ENCODE measurements at regions not wholly inside any gene's neighbourhood (a gene's known extent, or its start where the extent isn't known, plus 50 kb on each side); places are given as distances from the start of the nearest gene placed in this dataset.

GRCh38 chr2:45279356-45279755 is 270.1 kb upstream of the SIX2 start:
- Histone ChIP-seq H3K27me3 (ENCODE audit: insufficient read depth, low read length) (no peaks in the 10 kb centered on the region), H3K4me3 (ENCODE audit: low read length in 2 of 2) (no peak overlapping the region), H3K36me3 (ENCODE audit: insufficient read depth, low read length) (no peaks in the 10 kb centered on the region), H3K9me3 (ENCODE audit: control insufficient read depth in 1 of 2, low read length in 2 of 2) (no peaks in the 10 kb centered on the region), H3K27ac (ENCODE audit: low read depth, low read length) (no peak overlapping the region), H3K4me1 (ENCODE audit: insufficient read depth, low read length) (no peaks in the 10 kb centered on the region)
- H3K27me3 Mint-ChIP-seq = peaks cover 2 to 9% of the 10 kb centered on the region in 2 donors
- CTCF ChIA-PET (ENCODE audit: partially characterized antibody) = no interaction called here
- no peak overlapping the region for H3K4me3 Mint-ChIP-seq
- peaks cover 0 to 2% (median 0%) of the 10 kb centered on the region in 8 donors for H3K9me3 Mint-ChIP-seq
- H3K4me1 Mint-ChIP-seq = no peaks in the 10 kb centered on the region
- no peak for DNase-seq
- no peaks in the 10 kb centered on the region for H3K36me3 Mint-ChIP-seq
- intact Hi-C loops (cut with micrococcal nuclease) = no loop called here
- POLR2A ChIA-PET (ENCODE audit: partially characterized antibody) = no interaction called here
- H3K27ac Mint-ChIP-seq = no peak overlapping the region

GRCh38 chr2:45278365-45279078 is 269.3 kb upstream of the SIX2 start:
- no peaks in the 10 kb centered on the region for H3K27me3 ChIP-seq (ENCODE audit: insufficient read depth, low read length)
- Mint-ChIP-seq H3K27me3 (peaks cover 2 to 9% of the 10 kb centered on the region in 2 donors), H3K4me1 (no peaks in the 10 kb centered on the region), H3K9me3 (peaks cover 0 to 2% (median 0%) of the 10 kb centered on the region in 8 donors), H3K36me3 (no peaks in the 10 kb centered on the region), H3K4me3 (no peak overlapping the region), H3K27ac (no peak overlapping the region)
- H3K4me1 ChIP-seq (ENCODE audit: insufficient read depth, low read length) = no peaks in the 10 kb centered on the region
- intact Hi-C loops (cut with micrococcal nuclease) = no loop called here
- no peak for DNase-seq
- no peak overlapping the region for H3K27ac ChIP-seq (ENCODE audit: low read depth, low read length)
- H3K9me3 ChIP-seq (ENCODE audit: control insufficient read depth in 1 of 2, low read length in 2 of 2) = no peaks in the 10 kb centered on the region
- CTCF ChIA-PET (ENCODE audit: partially characterized antibody) = interaction anchor here (0.9 kb wide), 1 partner anchor 8 kb away, joined by 3 read pairs; no protein-coding TSS in a partner anchor
- no peaks in the 10 kb centered on the region for H3K36me3 ChIP-seq (ENCODE audit: insufficient read depth, low read length)
- POLR2A ChIA-PET (ENCODE audit: partially characterized antibody) = no interaction called here
- no peak overlapping the region for H3K4me3 ChIP-seq (ENCODE audit: low read length in 2 of 2)

GRCh38 chr2:45276914-45277313 is 267.7 kb upstream of the SIX2 start:
- no peak overlapping the region for H3K27ac Mint-ChIP-seq
- no peaks in the 10 kb centered on the region for H3K4me1 ChIP-seq (ENCODE audit: insufficient read depth, low read length)
- CTCF ChIA-PET (ENCODE audit: partially characterized antibody) = interaction anchor here (1.5 kb wide), 1 partner anchor 13 kb away, joined by 3 read pairs; no protein-coding TSS in a partner anchor
- no peak overlapping the region for H3K4me3 Mint-ChIP-seq
- H3K4me1 Mint-ChIP-seq = no peaks in the 10 kb centered on the region
- intact Hi-C loops (cut with micrococcal nuclease) = no loop called here
- no peak overlapping the region for H3K4me3 ChIP-seq (ENCODE audit: low read length in 2 of 2)
- peaks cover 2 to 10% of the 10 kb centered on the region in 2 donors for H3K27me3 Mint-ChIP-seq
- H3K9me3 Mint-ChIP-seq = peaks cover 0 to 2% (median 0%) of the 10 kb centered on the region in 8 donors
- H3K27ac ChIP-seq (ENCODE audit: low read depth, low read length) = no peak overlapping the region
- no peaks in the 10 kb centered on the region for H3K27me3 ChIP-seq (ENCODE audit: insufficient read depth, low read length)
- DNase-seq = no peak
- POLR2A ChIA-PET (ENCODE audit: partially characterized antibody) = no interaction called here
- no peaks in the 10 kb centered on the region for H3K36me3 Mint-ChIP-seq
- H3K9me3 ChIP-seq (ENCODE audit: control insufficient read depth in 1 of 2, low read length in 2 of 2) = no peaks in the 10 kb centered on the region
- no peaks in the 10 kb centered on the region for H3K36me3 ChIP-seq (ENCODE audit: insufficient read depth, low read length)

GRCh38 chr2:45275806-45276205 is 266.6 kb upstream of the SIX2 start:
- no peak overlapping the region for H3K27ac Mint-ChIP-seq
- H3K27me3 Mint-ChIP-seq = peaks cover 0 to 11% of the 10 kb centered on the region in 2 donors
- intact Hi-C loops (cut with micrococcal nuclease) = no loop called here

GRCh38 chr2:45275242-45275805 is 266.1 kb upstream of the SIX2 start:
- intact Hi-C loops (cut with micrococcal nuclease) = no loop called here
- Histone ChIP-seq H3K4me3 (ENCODE audit: low read length in 2 of 2) (no peak overlapping the region), H3K27ac (ENCODE audit: low read depth, low read length) (no peak overlapping the region), H3K9me3 (ENCODE audit: control insufficient read depth in 1 of 2, low read length in 2 of 2) (no peaks in the 10 kb centered on the region), H3K36me3 (ENCODE audit: insufficient read depth, low read length) (no peaks in the 10 kb centered on the region), H3K4me1 (ENCODE audit: insufficient read depth, low read length) (no peaks in the 10 kb centered on the region), H3K27me3 (ENCODE audit: insufficient read depth, low read length) (no peaks in the 10 kb centered on the region)
- ChIA-PET POLR2A (ENCODE audit: partially characterized antibody) (no interaction called here), CTCF (ENCODE audit: partially characterized antibody) (no interaction called here)
- no peaks in the 10 kb centered on the region for H3K36me3 Mint-ChIP-seq
- no peak overlapping the region for H3K4me3 Mint-ChIP-seq
- H3K4me1 Mint-ChIP-seq = no peaks in the 10 kb centered on the region
- peaks cover 0 to 2% (median 0%) of the 10 kb centered on the region in 8 donors for H3K9me3 Mint-ChIP-seq
- H3K27me3 Mint-ChIP-seq = peaks cover 0 to 10% of the 10 kb centered on the region in 2 donors
- no peak for DNase-seq
- no peak overlapping the region for H3K27ac Mint-ChIP-seq

More at GRCh38 chr2:45275806-45276205, 266.6 kb upstream of the SIX2 start:
- no peaks in the 10 kb centered on the region for H3K36me3 Mint-ChIP-seq
- Histone ChIP-seq H3K9me3 (ENCODE audit: control insufficient read depth in 1 of 2, low read length in 2 of 2) (no peaks in the 10 kb centered on the region), H3K36me3 (ENCODE audit: insufficient read depth, low read length) (no peaks in the 10 kb centered on the region), H3K27ac (ENCODE audit: low read depth, low read length) (no peak overlapping the region), H3K4me1 (ENCODE audit: insufficient read depth, low read length) (no peaks in the 10 kb centered on the region), H3K4me3 (ENCODE audit: low read length in 2 of 2) (no peak overlapping the region), H3K27me3 (ENCODE audit: insufficient read depth, low read length) (no peaks in the 10 kb centered on the region)
- no peaks in the 10 kb centered on the region for H3K4me1 Mint-ChIP-seq
- H3K9me3 Mint-ChIP-seq = peaks cover 0 to 2% (median 0%) of the 10 kb centered on the region in 8 donors
- CTCF ChIA-PET (ENCODE audit: partially characterized antibody) = no interaction called here
- H3K4me3 Mint-ChIP-seq = no peak overlapping the region
- POLR2A ChIA-PET (ENCODE audit: partially characterized antibody) = no interaction called here
- no peak for DNase-seq

- H3K9me3 Mint-ChIP-seq = peaks cover 0 to 2% (median 0%) of the 10 kb centered on the region in 8 donors
- H3K4me1 Mint-ChIP-seq = no peaks in the 10 kb centered on the region
- no peaks in the 10 kb centered on the region for H3K9me3 ChIP-seq (ENCODE audit: control insufficient read depth in 1 of 2, low read length in 2 of 2)
- CTCF ChIA-PET (ENCODE audit: partially characterized antibody) = no interaction called here
- H3K27ac ChIP-seq (ENCODE audit: low read depth, low read length) = no peak overlapping the region
- H3K36me3 ChIP-seq (ENCODE audit: insufficient read depth, low read length) = no peaks in the 10 kb centered on the region
- H3K27me3 Mint-ChIP-seq = peaks cover 0 to 15% of the 10 kb centered on the region in 2 donors
- intact Hi-C loops (cut with micrococcal nuclease) = no loop called here
- H3K27me3 ChIP-seq (ENCODE audit: insufficient read depth, low read length) = no peaks in the 10 kb centered on the region
- H3K36me3 Mint-ChIP-seq = no peaks in the 10 kb centered on the region
- no peaks in the 10 kb centered on the region for H3K4me1 ChIP-seq (ENCODE audit: insufficient read depth, low read length)
- no peak overlapping the region for H3K4me3 Mint-ChIP-seq
- DNase-seq = no peak
- no peak overlapping the region for H3K27ac Mint-ChIP-seq
- POLR2A ChIA-PET (ENCODE audit: partially characterized antibody) = no interaction called here
- H3K4me3 ChIP-seq (ENCODE audit: low read length in 2 of 2) = no peak overlapping the region
Measured at GRCh38 chr2:45274250-45274926, 265.1 kb upstream of the SIX2 start.

GRCh38 chr2:45273412-45274249 is 264.4 kb upstream of the SIX2 start:
- Histone ChIP-seq H3K4me3 (ENCODE audit: low read length in 2 of 2) (no peak overlapping the region), H3K4me1 (ENCODE audit: insufficient read depth, low read length) (no peaks in the 10 kb centered on the region), H3K9me3 (ENCODE audit: control insufficient read depth in 1 of 2, low read length in 2 of 2) (no peaks in the 10 kb centered on the region), H3K27ac (ENCODE audit: low read depth, low read length) (no peak overlapping the region), H3K27me3 (ENCODE audit: insufficient read depth, low read length) (no peaks in the 10 kb centered on the region), H3K36me3 (ENCODE audit: insufficient read depth, low read length) (no peaks in the 10 kb centered on the region)
- Mint-ChIP-seq H3K4me3 (no peak overlapping the region), H3K36me3 (no peaks in the 10 kb centered on the region), H3K27me3 (peaks cover 0 to 15% of the 10 kb centered on the region in 2 donors), H3K4me1 (no peaks in the 10 kb centered on the region), H3K27ac (no peak overlapping the region), H3K9me3 (peaks cover 0 to 2% (median 0%) of the 10 kb centered on the region in 8 donors)
- CTCF ChIA-PET (ENCODE audit: partially characterized antibody) = no interaction called here
- POLR2A ChIA-PET (ENCODE audit: partially characterized antibody) = no interaction called here
- intact Hi-C loops (cut with micrococcal nuclease) = no loop called here
- DNase-seq = no peak

Data from CD4-positive, alpha-beta memory T cell (primary cell).